Activated T-helper 1 cell treated with anti-CD3 and anti-CD28 coated beads, Interleukin-12 subunit alpha, Interleukin-12 subunit beta, Interleukin-2, Interleukin-4 antibody, amounts not matched to agents 30 ng/mL and 10 ng/mL and 1 ng/mL, durations not matched to agents 14 hours and 24 hours and 36 hours (primary cell): ENCODE measurements at regions not wholly inside any gene's neighbourhood (a gene's known extent, or its start where the extent isn't known, plus 50 kb on each side); places are given as distances from the start of the nearest gene placed in this dataset.

Experiments
- DNase-seq: peaks from one replicate; pipeline ENCODE4 v3.0.0; 2021; ENCODE audit warnings: low spot score
- H3K27ac Mint-ChIP-seq: one replicate; pipeline ENCODE4 v1.8.0; 2021; ENCODE audit warnings: mild to moderate bottlenecking, mixed read lengths
- H3K27me3 Mint-ChIP-seq: one replicate; pipeline ENCODE4 v1.8.0; 2022; ENCODE audit warnings: mild to moderate bottlenecking, moderate library complexity, mixed read lengths; ENCODE audit not compliant: insufficient read depth
- H3K36me3 Mint-ChIP-seq: one replicate; pipeline ENCODE4 v1.8.0; 2021; ENCODE audit warnings: low read depth, mixed read lengths
- H3K4me1 Mint-ChIP-seq: one replicate; pipeline ENCODE4 v1.8.0; 2021; ENCODE audit warnings: low read depth, mixed read lengths
- H3K4me3 Mint-ChIP-seq: one replicate; pipeline ENCODE4 v1.8.0; 2021; ENCODE audit warnings: mild to moderate bottlenecking, moderate library complexity, mixed read lengths
- H3K9me3 Mint-ChIP-seq: one replicate; pipeline ENCODE4 v1.8.0; 2021; ENCODE audit warnings: mixed read lengths
- intact Hi-C: fragments of 100-400 bp; cut with micrococcal nuclease; formaldehyde crosslinking; loops from one replicate; pipeline ENCODE4 v1.15.1; 2024

- Mint-ChIP-seq H3K9me3 (peaks cover 43% of the 10 kb centered on the region), H3K27me3 (no peaks in the 10 kb centered on the region), H3K4me1 (no peaks in the 10 kb centered on the region), H3K27ac (no peak overlapping the region), H3K36me3 (no peaks in the 10 kb centered on the region), H3K4me3 (no peak overlapping the region)
- DNase-seq = no peak
- intact Hi-C loops = no loop called here
These were observed 1233.8 kb upstream of the CNTN5 start for GRCh38 chr11:97786961-97787360.

GRCh38 chr11:97794876-97795275, 1225.9 kb upstream of the CNTN5 start:
- Mint-ChIP-seq H3K4me3 (no peak overlapping the region), H3K27me3 (no peaks in the 10 kb centered on the region), H3K27ac (no peak overlapping the region), H3K36me3 (no peaks in the 10 kb centered on the region), H3K9me3 (peaks cover 23% of the 10 kb centered on the region), H3K4me1 (no peaks in the 10 kb centered on the region)
- intact Hi-C loops = no loop called here
- no peak for DNase-seq

GRCh38 chr11:97800891-97801290, 1219.9 kb upstream of the CNTN5 start:
- DNase-seq = no peak
- no peaks in the 10 kb centered on the region for H3K27me3 Mint-ChIP-seq
- no peaks in the 10 kb centered on the region for H3K36me3 Mint-ChIP-seq
- intact Hi-C loops = no loop called here
- peaks cover 3% of the 10 kb centered on the region for H3K9me3 Mint-ChIP-seq
- H3K4me1 Mint-ChIP-seq = no peaks in the 10 kb centered on the region
- H3K4me3 Mint-ChIP-seq = no peak overlapping the region
- no peak overlapping the region for H3K27ac Mint-ChIP-seq

- no peaks in the 10 kb centered on the region for H3K36me3 Mint-ChIP-seq
- no peak overlapping the region for H3K27ac Mint-ChIP-seq
- H3K4me1 Mint-ChIP-seq = no peaks in the 10 kb centered on the region
- DNase-seq = no peak
- intact Hi-C loops = no loop called here
- no peaks in the 10 kb centered on the region for H3K27me3 Mint-ChIP-seq
- peaks cover 8% of the 10 kb centered on the region for H3K9me3 Mint-ChIP-seq
- no peak overlapping the region for H3K4me3 Mint-ChIP-seq
These were observed 1206.3 kb upstream of the CNTN5 start for GRCh38 chr11:97814325-97814959.

- DNase-seq = no peak
- H3K4me3 Mint-ChIP-seq = no peak overlapping the region
- no peak overlapping the region for H3K27ac Mint-ChIP-seq
- no peaks in the 10 kb centered on the region for H3K4me1 Mint-ChIP-seq
- peaks cover 6% of the 10 kb centered on the region for H3K9me3 Mint-ChIP-seq
- no peaks in the 10 kb centered on the region for H3K27me3 Mint-ChIP-seq
- intact Hi-C loops = no loop called here
- H3K36me3 Mint-ChIP-seq = no peaks in the 10 kb centered on the region
These were observed 1205.1 kb upstream of the CNTN5 start for GRCh38 chr11:97815667-97816066.

- H3K4me3 Mint-ChIP-seq = no peak overlapping the region
- DNase-seq = no peak
- no peaks in the 10 kb centered on the region for H3K27me3 Mint-ChIP-seq
- intact Hi-C loops = no loop called here
- H3K4me1 Mint-ChIP-seq = no peaks in the 10 kb centered on the region
- H3K9me3 Mint-ChIP-seq = peaks cover 5% of the 10 kb centered on the region
- no peak overlapping the region for H3K27ac Mint-ChIP-seq
- H3K36me3 Mint-ChIP-seq = no peaks in the 10 kb centered on the region
These were observed 1188.3 kb upstream of the CNTN5 start for GRCh38 chr11:97832451-97832850.

GRCh38 chr11:97833412-97833811, 1187.3 kb upstream of the CNTN5 start:
- Mint-ChIP-seq H3K27ac (no peak overlapping the region), H3K9me3 (peaks cover 5% of the 10 kb centered on the region), H3K36me3 (no peaks in the 10 kb centered on the region), H3K4me3 (no peak overlapping the region), H3K27me3 (no peaks in the 10 kb centered on the region), H3K4me1 (no peaks in the 10 kb centered on the region)
- DNase-seq = no peak
- intact Hi-C loops = no loop called here

- Mint-ChIP-seq H3K9me3 (peaks cover 8% of the 10 kb centered on the region), H3K4me1 (no peaks in the 10 kb centered on the region), H3K27me3 (no peaks in the 10 kb centered on the region), H3K27ac (no peak overlapping the region), H3K4me3 (no peak overlapping the region), H3K36me3 (no peaks in the 10 kb centered on the region)
- intact Hi-C loops = no loop called here
- DNase-seq = no peak
These were observed 1176.7 kb upstream of the CNTN5 start for GRCh38 chr11:97844016-97844415.

GRCh38 chr11:97847730-97848129, 1173.0 kb upstream of the CNTN5 start:
- Mint-ChIP-seq H3K4me3 (no peak overlapping the region), H3K27me3 (no peaks in the 10 kb centered on the region), H3K4me1 (no peaks in the 10 kb centered on the region), H3K9me3 (peaks cover 9% of the 10 kb centered on the region), H3K27ac (no peak overlapping the region), H3K36me3 (no peaks in the 10 kb centered on the region)
- DNase-seq = no peak
- intact Hi-C loops = no loop called here

- Mint-ChIP-seq H3K4me1 (no peaks in the 10 kb centered on the region), H3K27me3 (no peaks in the 10 kb centered on the region), H3K9me3 (peaks cover 9% of the 10 kb centered on the region), H3K4me3 (no peak overlapping the region), H3K27ac (no peak overlapping the region), H3K36me3 (no peaks in the 10 kb centered on the region)
- no peak for DNase-seq
- intact Hi-C loops = no loop called here
These were observed 1170.0 kb upstream of the CNTN5 start for GRCh38 chr11:97850701-97851100.

GRCh38 chr11:97854357-97854756, 1166.4 kb upstream of the CNTN5 start:
- H3K36me3 Mint-ChIP-seq = no peaks in the 10 kb centered on the region
- no peak overlapping the region for H3K4me3 Mint-ChIP-seq
- peaks cover 4% of the 10 kb centered on the region for H3K9me3 Mint-ChIP-seq
- intact Hi-C loops = no loop called here
- H3K4me1 Mint-ChIP-seq = no peaks in the 10 kb centered on the region
- H3K27ac Mint-ChIP-seq = no peak overlapping the region
- H3K27me3 Mint-ChIP-seq = no peaks in the 10 kb centered on the region
- DNase-seq = no peak

- DNase-seq = no peak
- Mint-ChIP-seq H3K9me3 (no peaks in the 10 kb centered on the region), H3K4me3 (no peak overlapping the region), H3K36me3 (no peaks in the 10 kb centered on the region), H3K27me3 (no peaks in the 10 kb centered on the region), H3K27ac (no peak overlapping the region), H3K4me1 (no peaks in the 10 kb centered on the region)
- intact Hi-C loops = no loop called here
These were observed 1165.9 kb upstream of the CNTN5 start for GRCh38 chr11:97854877-97855276.

- DNase-seq = no peak
- no peak overlapping the region for H3K4me3 Mint-ChIP-seq
- no peaks in the 10 kb centered on the region for H3K27me3 Mint-ChIP-seq
- no peaks in the 10 kb centered on the region for H3K4me1 Mint-ChIP-seq
- intact Hi-C loops = no loop called here
- no peaks in the 10 kb centered on the region for H3K36me3 Mint-ChIP-seq
- H3K27ac Mint-ChIP-seq = no peak overlapping the region
- H3K9me3 Mint-ChIP-seq = no peaks in the 10 kb centered on the region
These were observed 1164.1 kb upstream of the CNTN5 start for GRCh38 chr11:97856666-97857065.

GRCh38 chr11:97860237-97860636, 1160.5 kb upstream of the CNTN5 start:
- H3K27me3 Mint-ChIP-seq = no peaks in the 10 kb centered on the region
- no peaks in the 10 kb centered on the region for H3K36me3 Mint-ChIP-seq
- DNase-seq = no peak
- H3K9me3 Mint-ChIP-seq = peaks cover 6% of the 10 kb centered on the region
- H3K4me1 Mint-ChIP-seq = no peaks in the 10 kb centered on the region
- no peak overlapping the region for H3K4me3 Mint-ChIP-seq
- no peak overlapping the region for H3K27ac Mint-ChIP-seq
- intact Hi-C loops = no loop called here
